HCT116 (cell line): ENCODE measurements at regions not wholly inside any gene's neighbourhood (a gene's known extent, or its start where the extent isn't known, plus 50 kb on each side); places are given as distances from the start of the nearest gene placed in this dataset.

Source experiments
- ATAC-seq: fragments of 200-7000 bp; cut with Tn5 transposase; 2 replicates; pipeline ENCODE4 v1.9.1; 2020; ENCODE audit warnings: mild to moderate bottlenecking, moderate library complexity
- BruUV-seq: library from RNA; stranded (reverse); fragments of 400-500 nt; replicated peaks from 2 replicates; lab custom pipeline; 2021; lab: Mats Ljungman, UMichigan
- CTCF ChIA-PET: fragments of 300-600 bp; sonication (Branson Sonifier 250); formaldehyde crosslinking; loops from one replicate; lab custom pipeline; 2021; ENCODE audit warnings: antibody characterized with exemption; lab: Charles Lee
- POLR2A ChIA-PET: fragments of 300-600, 350-600 bp; sonication (Branson Sonifier 250); formaldehyde crosslinking; loops from one replicate; lab custom pipeline; 2021; ENCODE audit warnings: antibody characterized with exemption; lab: Charles Lee
- RAD21 ChIA-PET, 2 experiments: fragments of 300-600 bp; sonication (Branson Sonifier 250); formaldehyde crosslinking; loops; one replicate each; lab custom pipeline; 2023; ENCODE audit warnings: low total read pairs in 2 of 2; ENCODE audit not compliant: uncharacterized antibody in 2 of 2, unreplicated experiment in 2 of 2, low non-redundant PET in 1 of 2; lab: Charles Lee
- DNase-seq: peaks from one replicate; pipeline ENCODE4 v3.0.0-alpha.2; 2010; ENCODE audit warnings: low read depth, low spot score
- H2AFZ ChIP-seq: fragments of 200-600 bp; shearing (Covaris generic), sonication (generic); 2 replicates; pipeline ENCODE4 v1.6.1; 2017; ENCODE audit warnings: low read depth, mixed run types, mixed read lengths, antibody characterized with exemption, low read length; ENCODE audit not compliant: poor library complexity, severe bottlenecking
- H3K27ac ChIP-seq: 2 replicates; pipeline ENCODE4 v1.5.1; 2012; ENCODE audit warnings: low read depth, low read length
- H3K27me3 ChIP-seq: fragments of 200-600 bp; sonication (generic); 2 replicates; pipeline ENCODE4 v1.6.1; 2016; ENCODE audit warnings: mixed run types, low read length, mixed read lengths; ENCODE audit not compliant: insufficient read depth
- H3K36me3 ChIP-seq, 2 experiments: fragments of 200-500 bp in 1 of 2; fragments of 200-600 bp in 1 of 2; sonication (Bioruptor generic) in 1 of 2; sonication (generic) in 1 of 2; 2 replicates each; pipeline versions ENCODE4 v1.5.1 to v1.6.1; 2014 to 2016; ENCODE audit warnings: low read length in 2 of 2, inconsistent platforms in 1 of 2, mixed read lengths in 1 of 2, mixed run types in 1 of 2; ENCODE audit not compliant: insufficient read depth in 2 of 2, control insufficient read depth in 1 of 2
- H3K4me1 ChIP-seq, 2 experiments: fragments of 200-600 bp in 1 of 2; sonication (generic) in 1 of 2; 2 replicates each; pipeline versions ENCODE4 v1.5.1 to v1.6.1; 2012 to 2017; ENCODE audit warnings: low read length in 2 of 2, inconsistent platforms in 1 of 2, mild to moderate bottlenecking in 1 of 2, mixed read lengths in 1 of 2, mixed run types in 1 of 2, moderate library complexity in 1 of 2; ENCODE audit not compliant: insufficient read depth in 2 of 2, control insufficient read depth in 1 of 2
- H3K4me2 ChIP-seq: fragments of 200-600 bp; sonication (generic); 2 replicates; pipeline ENCODE4 v1.6.1; 2017; ENCODE audit warnings: mixed run types, low read length, mixed read lengths
- H3K4me3 ChIP-seq, 2 experiments: fragments of 200-600 bp in 1 of 2; sonication (generic) in 1 of 2; replicated peaks in 1 of 2; 2 replicates each; pipeline ENCODE4 v1.5.1; 2011 to 2016; ENCODE audit warnings: low read length in 2 of 2, control low read depth in 1 of 2, low read depth in 1 of 2, mild to moderate bottlenecking in 1 of 2, mixed read lengths in 1 of 2, mixed run types in 1 of 2
- H3K79me2 ChIP-seq: fragments of 200-600 bp; sonication (generic); 2 replicates; pipeline ENCODE4 v1.6.1; 2017; ENCODE audit warnings: mild to moderate bottlenecking, mixed run types, low read length, moderate library complexity, mixed read lengths; ENCODE audit not compliant: insufficient read depth
- H3K9ac ChIP-seq: fragments of 200-600 bp; sonication (generic); 2 replicates; pipeline ENCODE4 v1.6.1; 2016; ENCODE audit warnings: low read length, mixed read lengths
- H3K9me2 ChIP-seq: fragments of 200-600 bp; sonication (generic), shearing (Covaris generic); 2 replicates; pipeline ENCODE4 v1.6.1; 2017; ENCODE audit warnings: mixed run types, mild to moderate bottlenecking, moderate library complexity; ENCODE audit not compliant: insufficient read depth
- H3K9me3 ChIP-seq, 2 experiments: fragments of 200-500 bp in 1 of 2; fragments of 200-600 bp in 1 of 2; sonication (Bioruptor generic) in 1 of 2; sonication (generic) in 1 of 2; 2 replicates each; pipeline ENCODE4 v1.6.1; 2014 to 2017; ENCODE audit warnings: low read length in 2 of 2, mixed read lengths in 2 of 2, inconsistent platforms in 1 of 2, low read depth in 1 of 2, mild to moderate bottlenecking in 1 of 2, mixed run types in 1 of 2, moderate library complexity in 1 of 2; ENCODE audit not compliant: control insufficient read depth in 1 of 2, insufficient read depth in 1 of 2
- H4K20me1 ChIP-seq: fragments of 200-600 bp; sonication (generic), shearing (Covaris generic); 2 replicates; pipeline ENCODE4 v1.6.1; 2017; ENCODE audit warnings: mixed run types, mild to moderate bottlenecking, moderate library complexity; ENCODE audit not compliant: insufficient read depth
- CEBPB ChIP-seq: IDR thresholded peaks from 2 replicates; pipeline ENCODE4 v1.6.1; 2012; ENCODE audit warnings: low read depth
- EGR1 ChIP-seq: IDR thresholded peaks from 2 replicates; pipeline ENCODE4 v1.6.1; 2012; ENCODE audit warnings: low read depth
- ELF1 ChIP-seq: IDR thresholded peaks from 2 replicates; pipeline ENCODE4 v1.6.1; 2012; ENCODE audit warnings: low read depth, borderline replicate concordance
- FOSL1 ChIP-seq: IDR thresholded peaks from 2 replicates; pipeline ENCODE4 v1.6.1; 2012; ENCODE audit warnings: low read depth
- SIN3A ChIP-seq: IDR thresholded peaks from 2 replicates; pipeline ENCODE4 v1.6.1; 2012; ENCODE audit warnings: low read depth
- SRF ChIP-seq: IDR thresholded peaks from 2 replicates; pipeline ENCODE4 v1.6.1; 2012; ENCODE audit warnings: low read depth
- TCF7L2 ChIP-seq: IDR thresholded peaks from 2 replicates; pipeline ENCODE4 v1.7.0; 2011; ENCODE audit warnings: borderline replicate concordance, inconsistent platforms; ENCODE audit not compliant: insufficient read depth, insufficient read length; ENCODE audit errors: extremely low read depth
- YY1 ChIP-seq: IDR thresholded peaks from 2 replicates; pipeline ENCODE4 v1.6.1; 2011; ENCODE audit warnings: low read length, low read depth, moderate library complexity, mild to moderate bottlenecking; ENCODE audit not compliant: insufficient replicate concordance; ENCODE audit errors: extremely low read depth
- ZBTB33 ChIP-seq: IDR thresholded peaks from 2 replicates; pipeline ENCODE4 v1.6.1; 2011; ENCODE audit warnings: mild to moderate bottlenecking, low read length, moderate library complexity; ENCODE audit not compliant: insufficient replicate concordance; ENCODE audit errors: extremely low read depth
- ZNF274 ChIP-seq: fragments of 200-500 bp; sonication (Bioruptor generic); IDR thresholded peaks from 2 replicates; pipeline ENCODE4 v1.6.1; 2014; ENCODE audit warnings: mild to moderate bottlenecking, low read depth, low read length, inconsistent platforms
- intact Hi-C: fragments of 100-400 bp; cut with micrococcal nuclease; formaldehyde crosslinking; loops from 2 replicates; pipeline ENCODE4 v1.10.0; 2022
- TF ChIP-seq, protein P1 (sequence below): IDR thresholded peaks from 2 replicates; pipeline ENCODE4 v1.6.1; 2012

DNA sequence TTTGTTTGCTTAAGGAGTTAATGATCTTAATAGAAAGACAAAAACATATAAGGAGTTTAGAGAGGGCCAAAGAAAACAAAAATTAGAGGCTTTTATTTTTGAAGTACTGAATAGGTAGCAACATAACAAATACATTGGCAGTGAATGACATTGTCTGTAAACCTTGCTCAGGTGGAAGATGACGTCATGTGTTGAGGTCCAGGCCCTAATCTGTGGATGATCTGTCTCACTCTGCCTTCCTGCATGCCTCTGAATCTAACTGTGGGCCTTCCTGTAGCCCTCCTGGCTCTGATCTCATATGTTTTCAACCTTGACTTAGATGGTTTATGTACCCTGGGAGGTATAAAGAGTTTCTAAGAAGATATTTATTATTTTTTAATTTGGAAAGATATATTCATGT lies 58.1 kb upstream of the DYNAP start:
- Histone ChIP-seq H3K9ac (no peak overlapping the region), H4K20me1 (no peaks in the 10 kb centered on the region), H2AFZ (no peak overlapping the region), H3K4me3 (no peak overlapping the region), H3K27me3 (no peaks in the 10 kb centered on the region), H3K27ac (no peak overlapping the region), H3K9me2 (no peaks in the 10 kb centered on the region), H3K4me1 (no peaks in the 10 kb centered on the region), H3K4me2 (no peak overlapping the region), H3K9me3 (peaks cover 0 to 17% of the 10 kb centered on the region in 2 experiments; a peak in 2 of 4 replicates), H3K79me2 (no peaks in the 10 kb centered on the region), H3K36me3 (no peaks in the 10 kb centered on the region)
- ChIA-PET RAD21 (no interaction called here), POLR2A (no interaction called here), CTCF (no interaction called here)
- ATAC-seq (no peak), DNase-seq (no peak)
- no peak for TF ChIP-seq CEBPB
- no peak for TF ChIP-seq ZNF274
- TF ChIP-seq SIN3A = no peak
- TF ChIP-seq, protein P1, sequence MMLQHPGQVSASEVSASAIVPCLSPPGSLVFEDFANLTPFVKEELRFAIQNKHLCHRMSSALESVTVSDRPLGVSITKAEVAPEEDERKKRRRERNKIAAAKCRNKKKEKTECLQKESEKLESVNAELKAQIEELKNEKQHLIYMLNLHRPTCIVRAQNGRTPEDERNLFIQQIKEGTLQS = no peak
- no peak for TF ChIP-seq YY1
- TF ChIP-seq TCF7L2 = no peak
- no peak for TF ChIP-seq FOSL1
- TF ChIP-seq EGR1 = no peak
- TF ChIP-seq ELF1 = no peak
- TF ChIP-seq SRF = no peak
- no peak for TF ChIP-seq ZBTB33
- BruUV-seq = no TSS peak
- intact Hi-C loops = no loop called here
